ENCODE measurements at regions not wholly inside any gene's neighbourhood (a gene's known extent, or its start where the extent isn't known, plus 50 kb on each side); places are given as distances from the start of the nearest gene placed in this dataset.

GRCh38 chr1:157368363-157368762, 184.0 kb downstream of the FCRL5 start:
- Histone ChIP-seq H3K9me3 (ENCODE audit: insufficient read depth, low read length) (no peaks in the 10 kb centered on the region), H3K27me3 (ENCODE audit: low read depth, low read length) (0 out of 2 replicates have a peak, but pooled peaks cover 3% of the 10 kb centered on the region), H3K4me1 (ENCODE audit: low read length) (peaks cover 28% of the 10 kb centered on the region), H2AFZ (ENCODE audit: low read depth, low read length) (no peak overlapping the region), H3K4me2 (ENCODE audit: low read length) (no peak overlapping the region), H3K4me3 (ENCODE audit: low read length) (no peak overlapping the region), H3K9ac (ENCODE audit: low read length) (no peak overlapping the region), H4K20me1 (ENCODE audit: insufficient read depth, low read length) (no peaks in the 10 kb centered on the region), H3K79me2 (ENCODE audit: low read length) (no peaks in the 10 kb centered on the region), H3K27ac (ENCODE audit: low read length) (no peak overlapping the region), H3K36me3 (replicated peaks; ENCODE audit: low read depth, low read length) (no peaks in the 10 kb centered on the region)
- no peak for TF ChIP-seq CTCF (IDR thresholded peaks at IDR 0.05; ENCODE audit: low read depth, low read length)
- TF ChIP-seq EZH2phosphoT487 (IDR thresholded peaks at IDR 0.05; ENCODE audit: low read depth), result no peak

- H4K20me1 ChIP-seq (ENCODE audit: insufficient read depth, low read length), result no peaks in the 10 kb centered on the region
- H3K9me3 ChIP-seq (ENCODE audit: insufficient read depth, low read length), result no peaks in the 10 kb centered on the region
- H3K36me3 ChIP-seq (replicated peaks; ENCODE audit: low read depth, low read length), result no peaks in the 10 kb centered on the region
- H3K27me3 ChIP-seq (ENCODE audit: low read depth, low read length), result 0 out of 2 replicates have a peak, but pooled peaks cover 3% of the 10 kb centered on the region
- H3K79me2 ChIP-seq (ENCODE audit: low read length), result no peaks in the 10 kb centered on the region
- no peak overlapping the region for H3K27ac ChIP-seq (ENCODE audit: low read length)
- H3K4me1 ChIP-seq (ENCODE audit: low read length), result peaks cover 33% of the 10 kb centered on the region
- H3K9ac ChIP-seq (ENCODE audit: low read length), result no peak overlapping the region
- no peak for TF ChIP-seq CTCF (IDR thresholded peaks at IDR 0.05; ENCODE audit: low read depth, low read length)
- TF ChIP-seq EZH2phosphoT487 (IDR thresholded peaks at IDR 0.05; ENCODE audit: low read depth), result no peak
- no peak overlapping the region for H3K4me2 ChIP-seq (ENCODE audit: low read length)
- no peak overlapping the region for H2AFZ ChIP-seq (ENCODE audit: low read depth, low read length)
- no peak overlapping the region for H3K4me3 ChIP-seq (ENCODE audit: low read length)
Observed at GRCh38 chr1:157367870-157368269, 184.4 kb downstream of the FCRL5 start.

- H3K27ac ChIP-seq (ENCODE audit: low read length), result no peak overlapping the region
- H3K9ac ChIP-seq (ENCODE audit: low read length), result no peak overlapping the region
- H3K27me3 ChIP-seq (ENCODE audit: low read depth, low read length), result 0 out of 2 replicates have a peak, but pooled peaks cover 3% of the 10 kb centered on the region
- no peaks in the 10 kb centered on the region for H3K79me2 ChIP-seq (ENCODE audit: low read length)
- no peaks in the 10 kb centered on the region for H3K36me3 ChIP-seq (replicated peaks; ENCODE audit: low read depth, low read length)
- H3K4me2 ChIP-seq (ENCODE audit: low read length), result no peak overlapping the region
- no peak overlapping the region for H3K4me3 ChIP-seq (ENCODE audit: low read length)
- no peaks in the 10 kb centered on the region; the same call in 1 of the 2 replicates for H3K9me3 ChIP-seq (ENCODE audit: insufficient read depth, low read length)
- no peaks in the 10 kb centered on the region for H4K20me1 ChIP-seq (ENCODE audit: insufficient read depth, low read length)
- no peak for TF ChIP-seq CTCF (IDR thresholded peaks at IDR 0.05; ENCODE audit: low read depth, low read length)
- no peak for TF ChIP-seq EZH2phosphoT487 (IDR thresholded peaks at IDR 0.05; ENCODE audit: low read depth)
- no peak overlapping the region for H2AFZ ChIP-seq (ENCODE audit: low read depth, low read length)
- peaks cover 33% of the 10 kb centered on the region for H3K4me1 ChIP-seq (ENCODE audit: low read length)
Observed at GRCh38 chr1:157367091-157367739, 185.1 kb downstream of the FCRL5 start.

- no peaks in the 10 kb centered on the region; the same call in 1 of the 2 replicates for H3K9me3 ChIP-seq (ENCODE audit: insufficient read depth, low read length)
- H3K79me2 ChIP-seq (ENCODE audit: low read length), result no peaks in the 10 kb centered on the region
- peak overlapping the region; percentile 74 for H3K4me2 ChIP-seq (ENCODE audit: low read length)
- H3K9ac ChIP-seq (ENCODE audit: low read length), result no peak overlapping the region
- H3K27ac ChIP-seq (ENCODE audit: low read length), result peak overlapping the region; percentile 73
- H3K4me1 ChIP-seq (ENCODE audit: low read length), result peaks cover 33% of the 10 kb centered on the region
- H3K27me3 ChIP-seq (ENCODE audit: low read depth, low read length), result no peaks in the 10 kb centered on the region
- H3K36me3 ChIP-seq (replicated peaks; ENCODE audit: low read depth, low read length), result no peaks in the 10 kb centered on the region
- H2AFZ ChIP-seq (ENCODE audit: low read depth, low read length), result no peak overlapping the region
- no peaks in the 10 kb centered on the region for H4K20me1 ChIP-seq (ENCODE audit: insufficient read depth, low read length)
- TF ChIP-seq CTCF (IDR thresholded peaks at IDR 0.05; ENCODE audit: low read depth, low read length) (no peak), EZH2phosphoT487 (IDR thresholded peaks at IDR 0.05; ENCODE audit: low read depth) (no peak)
- no peak overlapping the region for H3K4me3 ChIP-seq (ENCODE audit: low read length)
Observed at GRCh38 chr1:157364612-157365011, 187.7 kb downstream of the FCRL5 start.

Data from OCI-LY3 (cell line).